GM19455 (cell line): ENCODE measurements at regions not wholly inside any gene's neighbourhood (a gene's known extent, or its start where the extent isn't known, plus 50 kb on each side); places are given as distances from the start of the nearest gene placed in this dataset.

Experiments used
- ATAC-seq: cut with Tn5 transposase; IDR thresholded peaks from one replicate; pipeline ENCODE4 v1.9.1; 2021; ENCODE audit not compliant: unreplicated experiment

- no peak for ATAC-seq
Measured at GRCh38 chr9:2311920-2312319, 296.8 kb downstream of the SMARCA2 start.

GRCh38 chr9:2313512-2313911 lies 298.4 kb downstream of the SMARCA2 start:
- ATAC-seq = no peak

- no peak for ATAC-seq
Measured at GRCh38 chr9:2317591-2317990, 302.4 kb downstream of the SMARCA2 start.

- no peak for ATAC-seq
Measured at GRCh38 chr9:2319421-2319820, 302.2 kb upstream of the VLDLR start.

- ATAC-seq = no peak
Measured at GRCh38 chr9:2320114-2320513, 301.5 kb upstream of the VLDLR start.

GRCh38 chr9:2320632-2321031 lies 301.0 kb upstream of the VLDLR start:
- ATAC-seq = no peak

- no peak for ATAC-seq
Measured at GRCh38 chr9:2321523-2322148, 300.0 kb upstream of the VLDLR start.

GRCh38 chr9:2324742-2325141 lies 296.8 kb upstream of the VLDLR start:
- no peak for ATAC-seq

GRCh38 chr9:2332663-2333062 lies 288.9 kb upstream of the VLDLR start:
- no peak for ATAC-seq

- ATAC-seq = no peak
Measured at GRCh38 chr9:2335260-2335659, 286.3 kb upstream of the VLDLR start.

GRCh38 chr9:2336055-2336454 lies 285.5 kb upstream of the VLDLR start:
- no peak for ATAC-seq

GRCh38 chr9:2337131-2337530 lies 284.5 kb upstream of the VLDLR start:
- no peak for ATAC-seq

- no peak for ATAC-seq
Measured at GRCh38 chr9:2337627-2338026, 284.0 kb upstream of the VLDLR start.

- ATAC-seq = no peak
Measured at GRCh38 chr9:2338777-2339365, 282.7 kb upstream of the VLDLR start.

- ATAC-seq = no peak
Measured at GRCh38 chr9:2339416-2339815, 282.2 kb upstream of the VLDLR start.

GRCh38 chr9:2340046-2340760 lies 281.4 kb upstream of the VLDLR start:
- no peak for ATAC-seq

- ATAC-seq = no peak
Measured at GRCh38 chr9:2341126-2341525, 280.5 kb upstream of the VLDLR start.

- no peak for ATAC-seq
Measured at GRCh38 chr9:2341956-2342355, 279.6 kb upstream of the VLDLR start.

GRCh38 chr9:2343756-2344155 lies 277.8 kb upstream of the VLDLR start:
- no peak for ATAC-seq

- no peak for ATAC-seq
Measured at GRCh38 chr9:2344436-2344835, 277.2 kb upstream of the VLDLR start.

GRCh38 chr9:2345013-2345412 lies 276.6 kb upstream of the VLDLR start:
- no peak for ATAC-seq

GRCh38 chr9:2346277-2346913 lies 275.2 kb upstream of the VLDLR start:
- ATAC-seq = no peak
